Retina (tissue), 1 donor: ENCODE measurements at regions not wholly inside any gene's neighbourhood (a gene's known extent, or its start where the extent isn't known, plus 50 kb on each side); places are given as distances from the start of the nearest gene placed in this dataset.
"Not testable (repeated sequence)": the region's sequence is repeated elsewhere in the genome, so short reads cannot be mapped to it uniquely, and the experiment has no call there.

Source experiments
- DNase-seq: peaks from one replicate; pipeline ENCODE4 v3.0.0-alpha.2; 2016

GRCh38 chr2:146741260-146741659 lies 1103.6 kb upstream of the ACVR2A start:
- DNase-seq, result no peak

DNA sequence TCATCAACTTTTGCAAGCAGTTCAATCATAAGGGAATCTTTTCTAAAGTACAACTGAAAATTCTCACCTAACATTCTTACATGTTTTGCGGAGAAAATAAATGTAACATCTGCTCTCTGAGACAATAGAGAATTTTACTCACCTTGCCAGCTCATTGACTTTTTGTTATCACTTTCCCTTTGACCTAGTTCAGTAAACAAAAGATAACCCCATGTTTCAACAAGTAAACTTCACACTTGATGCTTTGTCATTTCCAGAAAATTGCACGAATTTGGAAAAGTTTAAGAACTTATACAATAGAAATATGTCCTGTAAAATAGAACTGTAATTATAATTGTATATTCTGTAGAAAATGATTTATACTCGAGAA lies 1110.0 kb upstream of the ACVR2A start:
- DNase-seq, result no peak

- peak; percentile 40 for DNase-seq
These were observed 1110.6 kb upstream of the ACVR2A start for GRCh38 chr2:146734042-146734820.

DNA sequence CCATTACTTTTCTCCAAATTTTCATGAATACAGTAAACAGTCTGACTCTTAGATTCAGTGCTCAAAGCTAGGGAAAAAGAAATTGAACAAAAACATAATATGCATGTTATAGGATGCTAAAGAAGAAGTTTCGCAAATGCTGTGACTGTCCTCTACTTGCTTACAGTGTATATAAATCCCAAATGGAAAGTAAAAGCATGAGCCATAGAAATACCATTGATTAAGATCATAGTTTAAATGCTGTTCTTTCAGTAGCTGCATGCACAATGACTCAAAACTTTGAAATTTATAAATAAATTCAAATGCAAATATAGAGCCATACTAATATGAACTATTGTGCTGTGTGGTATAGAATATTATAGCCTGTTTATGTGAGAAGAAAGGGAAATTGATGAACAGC lies 1113.9 kb upstream of the ACVR2A start:
- DNase-seq, result no peak

GRCh38 chr2:146721486-146721885 lies 1123.3 kb upstream of the ACVR2A start:
- no peak for DNase-seq

DNA sequence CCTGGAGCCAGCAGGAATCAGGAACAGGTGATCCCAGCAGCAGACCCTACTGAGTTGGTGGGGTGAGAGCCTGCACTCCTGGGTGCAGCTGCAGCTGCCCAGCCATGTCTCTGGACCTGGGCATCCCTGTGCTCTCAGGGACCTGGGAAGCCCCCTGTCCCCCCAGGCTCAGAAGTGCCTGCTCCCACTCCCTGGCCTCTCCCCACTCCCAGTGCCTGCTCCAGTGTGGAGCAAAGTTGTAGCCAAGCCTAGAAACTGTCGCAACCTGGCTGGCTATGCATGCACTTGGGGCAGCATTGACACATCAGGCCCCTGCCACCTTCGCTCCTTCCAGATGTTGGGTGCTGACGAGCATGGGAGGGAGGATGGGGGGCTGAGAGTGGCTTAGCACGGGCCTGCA lies 1124.7 kb upstream of the ACVR2A start:
- DNase-seq, result no peak

- no peak for DNase-seq
These were observed 1128.2 kb upstream of the ACVR2A start for GRCh38 chr2:146716591-146716990.

- DNase-seq, result no peak
These were observed 1135.8 kb upstream of the ACVR2A start for GRCh38 chr2:146709004-146709403.

DNA sequence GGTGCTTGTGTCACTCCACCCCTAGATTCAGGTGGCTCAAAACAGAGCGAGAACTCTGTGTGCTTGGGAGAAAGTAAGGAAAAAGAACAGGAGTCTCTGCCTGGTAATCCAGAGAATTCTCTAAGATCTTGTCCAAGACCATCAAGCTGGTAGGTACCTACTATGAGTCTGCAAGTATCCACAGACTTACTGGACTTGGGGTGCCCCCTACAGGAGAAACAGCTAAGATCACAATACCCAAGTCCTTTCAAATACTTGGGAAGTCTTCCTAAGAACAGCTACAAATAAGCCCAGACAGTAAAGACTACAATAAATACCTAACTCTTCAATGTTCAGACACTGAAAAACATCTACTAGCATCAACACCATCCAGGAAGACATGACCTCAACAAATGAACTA lies 1143.6 kb upstream of the ACVR2A start:
- no peak for DNase-seq

DNA sequence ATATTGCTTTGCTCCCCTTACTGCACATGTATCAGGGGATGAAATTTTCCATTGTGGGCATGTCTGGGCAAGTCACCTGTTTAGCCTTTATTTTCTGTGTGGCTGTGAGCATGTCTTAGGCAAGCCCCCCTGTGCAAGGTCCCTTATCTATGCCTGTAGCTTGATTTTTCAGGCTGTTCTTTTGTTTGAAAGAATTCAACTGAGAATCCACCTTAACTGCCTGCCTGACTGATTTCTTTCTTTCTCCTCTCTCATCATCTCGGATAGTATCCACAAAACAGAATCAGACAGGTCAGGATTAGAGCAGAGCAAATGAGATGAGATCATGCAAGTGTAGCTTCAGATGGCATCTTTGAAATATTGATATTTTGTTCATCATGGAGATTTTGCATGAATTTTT lies 1147.5 kb upstream of the ACVR2A start:
- no peak for DNase-seq

DNA sequence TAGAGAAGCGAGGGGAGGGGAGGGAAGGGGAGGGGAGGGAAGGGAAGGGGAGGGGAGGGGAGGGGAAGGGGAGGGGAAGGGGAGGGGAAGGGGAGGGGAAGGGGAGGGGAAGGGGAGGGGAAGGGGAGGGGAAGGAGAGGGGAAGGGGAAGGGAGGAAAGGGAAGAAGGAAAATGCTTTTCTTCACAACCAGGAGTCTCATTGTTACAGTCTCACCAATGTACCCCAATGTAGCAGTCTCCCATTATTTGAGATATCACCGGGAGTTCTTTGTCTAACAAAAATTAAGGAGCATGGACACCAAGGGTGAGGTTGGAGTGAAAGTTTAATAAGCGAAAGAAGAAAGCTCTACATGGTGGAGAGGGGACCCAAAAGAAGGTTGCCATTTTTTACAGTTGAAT lies 1148.0 kb upstream of the ACVR2A start:
- DNase-seq, result not testable (repeated sequence)

GRCh38 chr2:146681991-146682390 lies 1162.8 kb upstream of the ACVR2A start:
- no peak for DNase-seq

DNA sequence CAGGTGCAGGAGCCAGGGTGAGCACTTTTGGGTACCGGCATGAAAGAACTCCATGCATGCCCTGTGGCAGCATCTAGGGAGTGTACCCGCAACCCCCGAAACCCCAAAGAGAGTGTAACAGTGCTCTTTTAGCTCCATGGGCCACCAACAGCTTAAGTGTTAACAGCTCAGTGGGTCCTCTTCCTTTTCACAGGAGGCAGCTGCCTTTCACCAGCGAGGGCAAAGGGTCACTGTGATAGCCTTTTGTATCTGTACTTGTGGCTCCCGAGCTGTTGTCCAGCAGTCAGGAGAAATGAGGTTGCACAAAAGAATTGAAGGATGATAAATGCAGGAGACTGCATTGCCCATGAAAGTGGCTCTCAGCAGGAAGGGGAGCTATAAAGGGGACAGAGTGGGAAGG lies 1166.3 kb upstream of the ACVR2A start:
- no peak for DNase-seq

- DNase-seq, result no peak
These were observed 1167.5 kb upstream of the ACVR2A start for GRCh38 chr2:146677280-146677679.

GRCh38 chr2:146669735-146670134 lies 1175.1 kb upstream of the ACVR2A start:
- DNase-seq, result no peak

DNA sequence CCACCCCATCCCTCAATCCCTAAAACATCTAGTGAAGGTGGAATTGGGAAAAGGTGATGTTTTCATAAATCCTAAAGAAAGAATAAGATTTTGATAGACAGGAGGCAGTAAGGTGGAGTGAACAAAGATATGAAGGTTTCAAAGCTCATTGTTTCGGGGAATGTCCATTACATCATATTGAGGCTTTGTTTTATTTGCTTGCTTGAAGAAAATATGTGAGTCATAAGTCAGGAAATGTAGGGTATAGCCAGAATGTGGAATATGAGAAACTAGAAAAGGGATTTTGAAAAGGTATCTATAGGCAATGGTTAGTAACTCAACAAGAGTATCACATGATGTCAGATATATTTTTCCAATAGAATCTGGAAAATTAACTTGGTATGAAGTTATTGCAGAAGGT lies 1178.5 kb upstream of the ACVR2A start:
- DNase-seq, result no peak

DNA sequence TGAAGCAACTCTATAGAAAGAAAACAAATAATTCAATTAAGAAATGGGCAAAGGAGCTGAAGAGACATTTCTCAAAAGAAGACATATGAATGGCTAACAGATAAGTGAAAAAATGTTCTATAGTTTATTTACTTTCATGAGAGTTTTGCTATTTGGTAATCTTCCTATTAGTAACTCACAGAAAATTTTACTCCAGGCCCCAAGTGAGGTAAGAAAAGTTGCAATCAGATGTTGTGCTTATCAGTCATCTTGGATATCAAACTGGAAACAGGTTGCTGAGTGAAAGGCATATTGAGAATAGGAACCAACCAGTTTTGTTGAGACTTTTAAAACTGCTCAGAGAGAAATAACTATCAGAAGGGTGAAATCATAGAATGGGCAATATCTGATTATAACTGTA lies 1179.0 kb upstream of the ACVR2A start:
- DNase-seq, result no peak

DNA sequence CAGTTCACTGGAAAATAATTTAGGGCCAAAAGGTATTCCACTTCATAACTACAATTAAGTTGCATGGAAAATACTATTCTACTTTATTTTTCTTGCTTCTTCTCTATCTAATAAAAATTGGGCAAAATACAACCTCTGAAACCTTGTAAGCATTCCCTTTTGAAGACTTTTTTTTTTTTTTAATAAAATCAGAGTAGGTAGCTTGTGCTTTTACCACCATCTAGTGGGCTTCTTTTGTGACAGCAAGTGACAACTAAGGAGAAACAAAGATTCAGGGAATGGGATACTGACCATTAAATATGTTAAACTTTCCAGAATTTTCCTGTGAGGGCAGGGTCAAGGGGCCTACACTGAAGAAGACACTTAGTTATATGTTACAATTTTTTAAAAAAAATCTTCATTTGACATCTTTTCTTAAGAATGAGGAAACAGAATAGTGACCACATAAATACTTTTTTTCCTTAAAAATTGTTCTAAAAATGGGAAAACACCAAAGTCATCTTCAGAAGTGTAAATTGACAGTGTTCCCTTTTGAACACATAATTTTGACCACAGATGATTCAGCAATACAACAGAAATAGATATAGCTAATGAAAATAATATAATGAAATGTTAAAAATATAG lies 1183.2 kb upstream of the ACVR2A start:
- DNase-seq, result peak; percentile 57

DNA sequence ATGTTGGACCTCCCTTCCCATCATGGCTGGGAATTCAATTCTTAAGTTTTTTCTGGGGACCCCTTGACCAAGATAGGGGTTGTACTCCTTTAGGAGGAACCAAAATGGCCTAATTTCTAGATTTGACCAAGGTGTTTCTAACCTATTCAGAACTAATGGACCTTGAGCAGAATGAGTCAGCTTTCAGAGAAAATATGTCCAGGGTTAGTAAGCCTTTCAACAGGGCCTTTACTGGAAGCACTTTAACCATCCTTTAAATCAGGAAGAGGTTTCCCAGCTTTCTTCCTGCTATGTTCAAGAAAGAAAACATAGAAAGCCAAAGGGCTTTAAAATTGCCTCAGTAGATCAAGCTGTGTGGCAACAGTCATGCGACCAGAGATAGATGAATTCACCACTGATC lies 1184.9 kb upstream of the ACVR2A start:
- no peak for DNase-seq

GRCh38 chr2:146652311-146652710 lies 1192.5 kb upstream of the ACVR2A start:
- DNase-seq, result no peak

- no peak for DNase-seq
These were observed 1193.5 kb upstream of the ACVR2A start for GRCh38 chr2:146651361-146651760.

- DNase-seq, result no peak
These were observed 1202.8 kb upstream of the ACVR2A start for GRCh38 chr2:146642066-146642465.

- DNase-seq, result no peak
These were observed 1210.4 kb upstream of the ACVR2A start for GRCh38 chr2:146634230-146635097.

DNA sequence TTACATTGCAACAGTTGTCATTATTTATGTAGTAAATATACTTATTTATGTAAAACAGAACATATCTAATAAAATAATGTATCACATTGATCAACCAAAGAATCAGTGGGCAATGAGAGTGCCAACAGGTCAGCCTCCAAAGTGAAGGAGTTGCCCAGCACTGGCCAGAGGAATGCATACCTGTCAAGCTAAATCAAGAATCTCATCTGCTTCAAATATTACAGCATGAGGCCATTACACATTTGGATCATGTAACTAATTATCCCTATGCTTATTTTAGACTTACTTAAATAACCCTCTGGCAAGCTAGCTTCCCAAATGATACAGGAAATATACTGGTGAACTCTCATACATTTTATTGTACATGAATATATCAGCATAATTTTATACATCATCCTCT lies 1211.7 kb upstream of the ACVR2A start:
- no peak for DNase-seq
